ENCODE measurements at regions not wholly inside any gene's neighbourhood (a gene's known extent, or its start where the extent isn't known, plus 50 kb on each side); places are given as distances from the start of the nearest gene placed in this dataset.

DNA sequence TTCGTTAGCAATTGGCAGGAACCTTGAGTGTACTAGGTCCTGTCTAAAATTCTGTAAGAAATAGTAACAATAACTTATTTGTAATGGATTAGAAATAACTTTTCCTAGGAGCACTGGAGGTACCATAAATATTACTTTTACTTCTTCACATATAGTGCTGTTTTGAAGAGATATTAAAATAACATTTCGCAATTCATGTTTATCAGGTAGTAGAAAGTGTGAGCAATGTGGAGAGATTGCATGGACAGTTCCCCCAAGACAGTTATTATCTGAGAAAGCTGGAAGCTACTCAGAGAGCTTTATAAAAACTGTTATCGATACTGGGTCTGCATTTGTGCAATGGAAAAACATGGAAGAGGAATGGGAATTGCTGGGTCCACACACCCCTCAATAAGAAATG is 128.5 kb upstream of the KIF26B start:
- TF ChIP-seq ZNF274 (IDR thresholded peaks at IDR 0.05; ENCODE audit: low read depth, low read length), result no peak
- TF ChIP-seq YY1 (IDR thresholded peaks at IDR 0.05; ENCODE audit: insufficient read depth, insufficient read length), result no peak
- no peak for TF ChIP-seq SUZ12 (IDR thresholded peaks at IDR 0.05; ENCODE audit: extremely low read depth, insufficient read depth, insufficient read length)
